Keratinocyte (primary cell): ENCODE measurements at regions not wholly inside any gene's neighbourhood (a gene's known extent, or its start where the extent isn't known, plus 50 kb on each side); places are given as distances from the start of the nearest gene placed in this dataset.

Experiments used
- DNase-seq: peaks from one replicate; pipeline ENCODE4 v3.0.0-alpha.2; 2011; ENCODE audit warnings: low read depth, missing footprints, low spot score
- FAIRE-seq: peaks from 2 replicates; lab custom pipeline; 2011; peaks lifted over from hg19 to GRCh38; lab: Jason Lieb, UNC
- H2AFZ ChIP-seq: 2 replicates; pipeline ENCODE4 v1.6.0; 2012; ENCODE audit warnings: low read length, control low read depth, inconsistent platforms; ENCODE audit not compliant: control insufficient read depth
- H3K27ac ChIP-seq: 2 replicates; pipeline ENCODE4 v1.5.1; 2011; ENCODE audit warnings: low read length; ENCODE audit not compliant: control insufficient read depth, insufficient read depth
- H3K27me3 ChIP-seq: 3 replicates; pipeline ENCODE4 v1.6.0; 2011; ENCODE audit warnings: low read length; ENCODE audit not compliant: control insufficient read depth, insufficient read depth; ENCODE audit errors: extremely low read depth
- H3K36me3 ChIP-seq, 2 experiments: 2 replicates in 1 of 2; 3 replicates in 1 of 2; pipeline ENCODE4 v1.5.1; 2011; ENCODE audit warnings: low read length in 2 of 2, mild to moderate bottlenecking in 1 of 2; ENCODE audit not compliant: control insufficient read depth in 2 of 2, insufficient read depth in 2 of 2; ENCODE audit errors: extremely low read depth in 1 of 2
- H3K4me1 ChIP-seq: 3 replicates; pipeline ENCODE4 v1.5.1; 2011; ENCODE audit warnings: low read length; ENCODE audit not compliant: control insufficient read depth, insufficient read depth; ENCODE audit errors: extremely low read depth
- H3K4me2 ChIP-seq: 3 replicates; pipeline ENCODE4 v1.6.0; 2011; ENCODE audit warnings: low read depth, low read length; ENCODE audit not compliant: control insufficient read depth, insufficient read depth; ENCODE audit errors: extremely low read depth
- H3K4me3 ChIP-seq, 3 experiments: fragments of 200-600 bp in 1 of 3; sonication (generic) in 1 of 3; 2 replicates in 2 of 3; 3 replicates in 1 of 3; pipeline ENCODE4 v1.5.1; 2011 to 2016; ENCODE audit warnings: low read length in 3 of 3, mild to moderate bottlenecking in 3 of 3, control low read depth in 2 of 3, inconsistent platforms in 1 of 3, low read depth in 1 of 3, mixed read lengths in 1 of 3, mixed run types in 1 of 3, moderate library complexity in 1 of 3; ENCODE audit not compliant: control insufficient read depth in 2 of 3, insufficient read depth in 2 of 3; ENCODE audit errors: extremely low read depth in 1 of 3
- H3K79me2 ChIP-seq: 2 replicates; pipeline ENCODE4 v1.6.0; 2012; ENCODE audit warnings: low read length; ENCODE audit not compliant: control insufficient read depth, insufficient read depth
- H3K9ac ChIP-seq: 3 replicates; pipeline ENCODE4 v1.6.0; 2011; ENCODE audit warnings: low read length; ENCODE audit not compliant: control insufficient read depth, insufficient read depth; ENCODE audit errors: extremely low read depth
- H3K9me1 ChIP-seq: 3 replicates; pipeline ENCODE4 v1.6.0; 2011; ENCODE audit warnings: low read length; ENCODE audit not compliant: control insufficient read depth, insufficient read depth; ENCODE audit errors: extremely low read depth
- H3K9me3 ChIP-seq: 2 replicates; pipeline ENCODE4 v1.5.1; 2012; ENCODE audit warnings: low read depth, low read length; ENCODE audit not compliant: control insufficient read depth
- H4K20me1 ChIP-seq: 3 replicates; pipeline ENCODE4 v1.6.0; 2011; ENCODE audit warnings: low read length; ENCODE audit not compliant: control insufficient read depth, insufficient read depth; ENCODE audit errors: extremely low read depth
- EZH2 ChIP-seq: IDR thresholded peaks from one replicate; pipeline ENCODE4 v1.6.1; 2012; ENCODE audit warnings: inconsistent platforms, mild to moderate bottlenecking, low read length, moderate library complexity
- dilution Hi-C: fragments of 300-500 bp; cut with MboI; formaldehyde crosslinking; loops from one replicate; pipeline ENCODE4 v1.7.0; 2020; ENCODE audit warnings: low sequenced_read_pairs; ENCODE audit not compliant: extremely low pct_ligation_motif_present
- TF ChIP-seq, protein P1 (sequence below), 3 experiments: IDR thresholded peaks in 1 of 3; conservative IDR thresholded peaks in 1 of 3; optimal IDR thresholded peaks in 1 of 3; 2 replicates in 2 of 3; 3 replicates in 1 of 3; pipeline versions ENCODE3 to v1.5.1; 2011; ENCODE audit warnings: low read length in 3 of 3, mild to moderate bottlenecking in 3 of 3, moderate library complexity in 2 of 3, control low read depth in 1 of 3, inconsistent platforms in 1 of 3; ENCODE audit not compliant: insufficient read depth in 2 of 3; ENCODE audit errors: extremely low read depth in 1 of 3

- no peak for TF ChIP-seq EZH2
- TF ChIP-seq, protein P1, sequence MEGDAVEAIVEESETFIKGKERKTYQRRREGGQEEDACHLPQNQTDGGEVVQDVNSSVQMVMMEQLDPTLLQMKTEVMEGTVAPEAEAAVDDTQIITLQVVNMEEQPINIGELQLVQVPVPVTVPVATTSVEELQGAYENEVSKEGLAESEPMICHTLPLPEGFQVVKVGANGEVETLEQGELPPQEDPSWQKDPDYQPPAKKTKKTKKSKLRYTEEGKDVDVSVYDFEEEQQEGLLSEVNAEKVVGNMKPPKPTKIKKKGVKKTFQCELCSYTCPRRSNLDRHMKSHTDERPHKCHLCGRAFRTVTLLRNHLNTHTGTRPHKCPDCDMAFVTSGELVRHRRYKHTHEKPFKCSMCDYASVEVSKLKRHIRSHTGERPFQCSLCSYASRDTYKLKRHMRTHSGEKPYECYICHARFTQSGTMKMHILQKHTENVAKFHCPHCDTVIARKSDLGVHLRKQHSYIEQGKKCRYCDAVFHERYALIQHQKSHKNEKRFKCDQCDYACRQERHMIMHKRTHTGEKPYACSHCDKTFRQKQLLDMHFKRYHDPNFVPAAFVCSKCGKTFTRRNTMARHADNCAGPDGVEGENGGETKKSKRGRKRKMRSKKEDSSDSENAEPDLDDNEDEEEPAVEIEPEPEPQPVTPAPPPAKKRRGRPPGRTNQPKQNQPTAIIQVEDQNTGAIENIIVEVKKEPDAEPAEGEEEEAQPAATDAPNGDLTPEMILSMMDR (optimal IDR thresholded peaks at IDR 0.05 in 1 of 3, IDR thresholded peaks at IDR 0.05 in 1 of 3, conservative IDR thresholded peaks at IDR 0.05 in 1 of 3; ENCODE audit: extremely low read depth in 1 of 3, insufficient read depth in 2 of 3, low read length in 3 of 3): no peak
- Histone ChIP-seq H3K9me1 (no peaks in the 10 kb centered on the region), H4K20me1 (no peaks in the 10 kb centered on the region), H3K4me1 (no peaks in the 10 kb centered on the region), H3K4me3 (no peak overlapping the region), H3K27ac (no peak overlapping the region), H3K36me3 (no peaks in the 10 kb centered on the region), H3K9ac (no peak overlapping the region), H3K79me2 (no peaks in the 10 kb centered on the region), H3K4me2 (no peak overlapping the region), H2AFZ (no peak overlapping the region), H3K27me3 (no peaks in the 10 kb centered on the region), H3K9me3 (no peaks in the 10 kb centered on the region)
- FAIRE-seq (no peak), DNase-seq (no peak)
- dilution Hi-C loops: no loop called here
Measured at GRCh38 chr1:168416220-168416619, 127.6 kb downstream of the XCL2 start.

DNA sequence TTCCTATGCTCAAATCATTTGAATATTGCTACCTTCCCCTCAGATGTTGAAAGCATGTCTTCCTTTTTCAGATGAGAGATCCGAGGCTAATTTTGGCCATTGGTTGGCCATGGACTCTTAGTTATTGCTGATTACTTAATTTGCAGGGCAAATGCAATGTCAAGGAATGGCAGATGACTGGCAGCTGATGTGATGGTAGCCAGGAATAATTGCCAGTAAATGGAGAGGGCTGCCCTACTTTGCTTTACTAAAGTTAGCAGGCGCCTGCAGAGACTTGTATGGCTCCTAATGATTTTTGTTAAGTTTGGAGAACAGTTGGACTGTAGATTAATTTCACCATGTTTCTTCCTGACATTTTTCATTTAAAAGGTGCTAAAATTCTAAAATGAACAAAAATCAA, 128.9 kb downstream of the XCL2 start:
- Histone ChIP-seq H3K9me3 (no peaks in the 10 kb centered on the region), H3K4me2 (no peak overlapping the region), H3K79me2 (no peaks in the 10 kb centered on the region), H3K9me1 (no peaks in the 10 kb centered on the region), H3K27me3 (no peaks in the 10 kb centered on the region), H3K27ac (no peak overlapping the region), H4K20me1 (no peaks in the 10 kb centered on the region), H3K4me1 (no peaks in the 10 kb centered on the region), H3K36me3 (no peaks in the 10 kb centered on the region), H3K4me3 (no peak overlapping the region), H3K9ac (no peak overlapping the region), H2AFZ (no peak overlapping the region)
- DNase-seq: no peak
- no peak for FAIRE-seq
- TF ChIP-seq EZH2: no peak
- dilution Hi-C loops: no loop called here

DNA sequence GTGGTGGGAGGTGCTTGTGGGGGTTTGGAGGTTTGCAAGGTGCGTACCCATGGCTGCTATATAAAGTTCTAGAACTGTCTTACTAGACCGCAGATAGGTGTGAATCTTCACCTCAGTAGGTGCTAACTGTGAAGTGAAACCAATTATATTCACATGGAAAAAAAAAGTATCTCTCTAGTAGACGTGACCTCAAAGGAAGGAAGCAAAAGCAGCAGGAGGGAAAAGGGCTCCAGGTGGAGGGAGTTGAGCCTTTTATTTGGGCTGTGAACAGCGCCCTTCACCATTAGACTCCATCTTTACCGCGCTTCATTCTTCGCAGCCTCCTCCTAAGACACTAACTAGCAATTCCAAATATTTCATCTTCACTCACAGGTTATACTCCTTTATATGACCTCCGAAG, 129.8 kb downstream of the TBX19 start:
- no peaks in the 10 kb centered on the region for H3K9me1 ChIP-seq
- H2AFZ ChIP-seq: no peak overlapping the region
- H3K79me2 ChIP-seq: no peaks in the 10 kb centered on the region
- peaks cover 2% of the 10 kb centered on the region for H4K20me1 ChIP-seq
- TF ChIP-seq EZH2: no peak
- TF ChIP-seq, protein P1 (optimal IDR thresholded peaks at IDR 0.05 in 1 of 3, IDR thresholded peaks at IDR 0.05 in 1 of 3, conservative IDR thresholded peaks at IDR 0.05 in 1 of 3; ENCODE audit: extremely low read depth in 1 of 3, insufficient read depth in 2 of 3, low read length in 3 of 3): no peak
- dilution Hi-C loops: no loop called here
- no peak overlapping the region for H3K4me3 ChIP-seq
- H3K27me3 ChIP-seq: no peaks in the 10 kb centered on the region
- peaks cover 12% of the 10 kb centered on the region for H3K4me1 ChIP-seq
- FAIRE-seq (no peak), DNase-seq (no peak)
- no peak overlapping the region for H3K4me2 ChIP-seq
- no peaks in the 10 kb centered on the region for H3K36me3 ChIP-seq
- no peak overlapping the region for H3K9ac ChIP-seq
- H3K9me3 ChIP-seq: no peaks in the 10 kb centered on the region
- H3K27ac ChIP-seq: no peak overlapping the region
